Parathyroid adenoma (tissue), 2 donors: ENCODE measurements at regions not wholly inside any gene's neighbourhood (a gene's known extent, or its start where the extent isn't known, plus 50 kb on each side); places are given as distances from the start of the nearest gene placed in this dataset.
"Not testable (repeated sequence)": the region's sequence is repeated elsewhere in the genome, so short reads cannot be mapped to it uniquely, and the experiment has no call there.

Experiments
- H2AFZ ChIP-seq: fragments of 300-600 bp; sonication (generic); one replicate; pipeline ENCODE4 v1.7.0; 2017; ENCODE audit warnings: antibody characterized with exemption, mild to moderate bottlenecking
- H3K27ac ChIP-seq: fragments of 300-600 bp; sonication (generic); one replicate; pipeline ENCODE4 v1.7.0; 2017
- H3K27me3 ChIP-seq: fragments of 300-600 bp; sonication (generic); one replicate; pipeline ENCODE4 v1.7.0; 2017; ENCODE audit warnings: low read length; ENCODE audit not compliant: control insufficient read depth, insufficient read depth
- H3K36me3 ChIP-seq: fragments of 300-600 bp; sonication (generic); one replicate; pipeline ENCODE4 v1.7.0; 2017; ENCODE audit warnings: low read length; ENCODE audit not compliant: control insufficient read depth, insufficient read depth
- H3K4me1 ChIP-seq: fragments of 300-600 bp; sonication (generic); one replicate; pipeline ENCODE4 v1.7.0; 2017; ENCODE audit warnings: control low read depth
- H3K4me2 ChIP-seq: fragments of 300-600 bp; sonication (generic); one replicate; pipeline ENCODE4 v1.7.0; 2017; ENCODE audit warnings: low read length
- H3K4me3 ChIP-seq: fragments of 300-600 bp; sonication (generic); one replicate; pipeline ENCODE4 v1.7.0; 2017; ENCODE audit warnings: low read depth, low read length
- H3K79me2 ChIP-seq: fragments of 300-600 bp; sonication (generic); one replicate; pipeline ENCODE4 v1.7.0; 2017; ENCODE audit warnings: control low read depth
- H3K9ac ChIP-seq: fragments of 300-600 bp; sonication (generic); one replicate; pipeline ENCODE4 v1.7.0; 2017; ENCODE audit warnings: mild to moderate bottlenecking
- H3K9me3 ChIP-seq: fragments of 300-600 bp; sonication (generic); one replicate; pipeline ENCODE4 v1.7.0; 2017; ENCODE audit warnings: low read length; ENCODE audit not compliant: control insufficient read depth
- TF ChIP-seq, protein P1 (sequence below): fragments of 300-600 bp; sonication (generic); IDR thresholded peaks from one replicate; pipeline ENCODE4 v1.7.0; 2017; ENCODE audit warnings: antibody characterized with exemption, mild to moderate bottlenecking
- donor health status: primary hyperparathyroidism.

DNA sequence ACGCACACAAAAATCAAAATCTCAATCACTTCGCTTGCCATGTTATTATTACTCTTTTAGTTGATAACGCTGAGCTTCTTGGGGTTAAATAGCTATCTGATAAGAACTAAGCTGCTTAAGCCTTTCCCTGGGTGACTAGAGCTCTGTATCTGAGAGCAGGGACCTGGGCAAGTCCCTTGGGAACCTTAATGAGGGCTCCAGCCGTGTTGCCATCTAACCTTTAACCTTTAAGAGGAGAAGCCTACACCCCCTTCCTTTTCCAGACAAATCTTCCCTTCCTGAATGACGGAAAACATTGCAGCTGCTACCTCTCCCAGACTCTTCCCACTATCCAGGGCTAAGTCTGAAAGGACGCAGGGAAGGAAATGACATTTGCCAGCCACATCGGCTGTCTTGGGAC is 216.5 kb upstream of the RAI14 start:
- Histone ChIP-seq H3K36me3 (no peaks in the 10 kb centered on the region), H3K27me3 (no peaks in the 10 kb centered on the region), H3K4me1 (no peaks in the 10 kb centered on the region), H3K4me2 (no peak overlapping the region), H3K9ac (no peak overlapping the region), H3K4me3 (no peak overlapping the region), H3K9me3 (no peaks in the 10 kb centered on the region), H3K79me2 (no peaks in the 10 kb centered on the region), H2AFZ (no peak overlapping the region), H3K27ac (no peak overlapping the region)
- TF ChIP-seq, protein P1, sequence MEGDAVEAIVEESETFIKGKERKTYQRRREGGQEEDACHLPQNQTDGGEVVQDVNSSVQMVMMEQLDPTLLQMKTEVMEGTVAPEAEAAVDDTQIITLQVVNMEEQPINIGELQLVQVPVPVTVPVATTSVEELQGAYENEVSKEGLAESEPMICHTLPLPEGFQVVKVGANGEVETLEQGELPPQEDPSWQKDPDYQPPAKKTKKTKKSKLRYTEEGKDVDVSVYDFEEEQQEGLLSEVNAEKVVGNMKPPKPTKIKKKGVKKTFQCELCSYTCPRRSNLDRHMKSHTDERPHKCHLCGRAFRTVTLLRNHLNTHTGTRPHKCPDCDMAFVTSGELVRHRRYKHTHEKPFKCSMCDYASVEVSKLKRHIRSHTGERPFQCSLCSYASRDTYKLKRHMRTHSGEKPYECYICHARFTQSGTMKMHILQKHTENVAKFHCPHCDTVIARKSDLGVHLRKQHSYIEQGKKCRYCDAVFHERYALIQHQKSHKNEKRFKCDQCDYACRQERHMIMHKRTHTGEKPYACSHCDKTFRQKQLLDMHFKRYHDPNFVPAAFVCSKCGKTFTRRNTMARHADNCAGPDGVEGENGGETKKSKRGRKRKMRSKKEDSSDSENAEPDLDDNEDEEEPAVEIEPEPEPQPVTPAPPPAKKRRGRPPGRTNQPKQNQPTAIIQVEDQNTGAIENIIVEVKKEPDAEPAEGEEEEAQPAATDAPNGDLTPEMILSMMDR, result no peak

DNA sequence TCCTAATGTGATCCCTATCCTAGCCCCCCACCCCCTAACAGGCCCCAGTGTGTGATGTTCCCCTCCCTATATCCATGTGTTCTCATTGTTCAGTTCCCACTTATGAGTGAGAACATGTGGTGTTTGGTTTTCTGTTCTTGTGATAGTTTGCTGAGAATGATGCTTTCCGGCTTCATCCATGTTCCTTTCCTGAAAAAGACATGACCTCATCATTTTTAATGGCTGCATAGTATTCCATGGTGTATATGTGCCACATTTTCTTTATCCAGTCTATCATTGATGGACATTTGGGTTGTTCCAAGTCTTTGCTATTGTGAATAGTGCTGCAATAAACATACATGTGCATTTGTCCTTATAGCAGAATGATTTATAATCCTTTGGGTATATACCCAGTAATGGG is 214.4 kb upstream of the RAI14 start:
- H3K27me3 ChIP-seq, H3K9ac ChIP-seq, H3K79me2 ChIP-seq, H3K4me3 ChIP-seq, H3K4me2 ChIP-seq, H3K27ac ChIP-seq, H3K36me3 ChIP-seq, H2AFZ ChIP-seq, H3K9me3 ChIP-seq, H3K4me1 ChIP-seq: not testable (repeated sequence)

- Histone ChIP-seq H3K27ac (no peak overlapping the region), H3K36me3 (no peaks in the 10 kb centered on the region), H3K4me1 (no peaks in the 10 kb centered on the region), H2AFZ (no peak overlapping the region), H3K79me2 (no peaks in the 10 kb centered on the region), H3K9me3 (no peaks in the 10 kb centered on the region), H3K9ac (no peak overlapping the region), H3K27me3 (no peaks in the 10 kb centered on the region), H3K4me3 (no peak overlapping the region), H3K4me2 (no peak overlapping the region)
- TF ChIP-seq, protein P1, result no peak
Observed at GRCh38 chr5:34447424-34447823, 208.7 kb upstream of the RAI14 start.

GRCh38 chr5:34449639-34450038 is 206.5 kb upstream of the RAI14 start:
- Histone ChIP-seq H3K9me3 (no peaks in the 10 kb centered on the region), H3K79me2 (no peaks in the 10 kb centered on the region)
- TF ChIP-seq, protein P1, result no peak

DNA sequence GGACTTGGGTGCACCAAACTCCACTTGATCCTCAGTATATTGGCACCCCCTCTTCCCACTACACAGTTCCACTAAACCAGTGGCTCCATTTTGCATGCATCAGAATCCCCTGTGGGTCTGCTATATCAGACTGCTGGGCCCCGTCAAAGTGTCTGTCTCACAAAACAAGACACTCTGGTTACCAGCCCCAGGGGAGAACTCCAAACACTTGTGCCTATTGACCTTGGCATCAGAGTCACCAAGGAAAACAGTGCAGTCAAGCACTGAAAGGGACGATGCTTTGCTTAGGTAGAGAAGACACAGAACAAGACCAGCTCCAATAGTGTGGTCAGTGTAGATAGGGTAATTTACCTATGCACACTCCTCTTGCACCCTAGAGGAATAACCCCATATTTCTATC is 205.8 kb upstream of the RAI14 start:
- TF ChIP-seq, protein P1, result no peak
- H3K9me3 ChIP-seq, result no peaks in the 10 kb centered on the region
- no peaks in the 10 kb centered on the region for H3K4me1 ChIP-seq
- no peak overlapping the region for H3K9ac ChIP-seq
- no peak overlapping the region for H3K4me3 ChIP-seq
- H3K27ac ChIP-seq, result no peak overlapping the region
- H2AFZ ChIP-seq, result no peak overlapping the region
- no peak overlapping the region for H3K4me2 ChIP-seq
- no peaks in the 10 kb centered on the region for H3K79me2 ChIP-seq
- H3K27me3 ChIP-seq, result no peaks in the 10 kb centered on the region
- no peaks in the 10 kb centered on the region for H3K36me3 ChIP-seq

More at GRCh38 chr5:34449639-34450038, 206.5 kb upstream of the RAI14 start:
- no peaks in the 10 kb centered on the region for H3K27me3 ChIP-seq
- H3K36me3 ChIP-seq, result no peaks in the 10 kb centered on the region
- no peak overlapping the region for H2AFZ ChIP-seq
- H3K4me2 ChIP-seq, result no peak overlapping the region
- H3K27ac ChIP-seq, result no peak overlapping the region
- H3K9ac ChIP-seq, result no peak overlapping the region
- H3K4me1 ChIP-seq, result no peaks in the 10 kb centered on the region
- no peak overlapping the region for H3K4me3 ChIP-seq
